ENCODE measurements at regions not wholly inside any gene's neighbourhood (a gene's known extent, or its start where the extent isn't known, plus 50 kb on each side); places are given as distances from the start of the nearest gene placed in this dataset.

DNA sequence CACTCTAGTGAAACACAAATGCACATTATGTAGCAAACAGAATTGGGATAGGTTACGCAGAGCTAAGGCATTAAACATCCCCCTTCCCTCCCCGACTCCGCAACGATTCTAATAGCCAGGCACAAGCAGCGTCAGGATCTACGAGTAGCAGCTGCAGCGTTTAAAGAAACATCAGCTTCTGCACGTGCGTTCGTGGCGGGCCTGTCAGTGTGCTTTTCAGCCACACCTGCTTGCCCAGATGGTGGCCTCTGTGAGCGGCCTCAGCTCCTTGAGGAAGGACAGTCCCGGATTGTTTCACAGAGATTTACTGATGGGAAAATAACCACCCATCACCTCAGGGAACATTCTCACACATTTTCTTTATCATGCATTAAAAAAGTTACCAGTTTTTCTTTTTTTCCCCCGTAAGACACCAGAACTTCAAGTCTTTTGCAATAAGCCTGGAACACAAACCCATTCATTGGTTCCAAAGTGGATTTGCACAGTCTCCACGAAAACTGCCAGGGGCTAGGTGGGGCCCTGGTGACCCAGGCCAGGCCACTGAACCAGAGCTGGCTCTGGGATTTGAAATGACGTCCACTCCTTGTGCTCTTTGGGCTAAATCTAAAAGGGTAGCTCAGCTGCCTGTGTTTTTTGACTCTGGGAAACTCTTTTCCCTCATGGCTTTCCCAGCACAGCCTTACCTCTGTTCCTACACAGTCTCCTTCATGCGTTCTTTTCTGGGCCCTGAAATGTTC, 325.5 kb downstream of the KCNRG start:
- TF ChIP-seq EP300 (IDR thresholded peaks at IDR 0.05): no peak
- Histone ChIP-seq H3K27ac (no peak overlapping the region), H3K9me3 (no peaks in the 10 kb centered on the region), H3K36me3 (no peaks in the 10 kb centered on the region), H3K4me3 (no peak overlapping the region), H3K4me1 (no peaks in the 10 kb centered on the region), H3K27me3 (no peaks in the 10 kb centered on the region)
- 69 to 82% (median 73%) methylated on average over 17 of the region's 17 CpGs for WGBS, 5 donors
- DNase-seq: peak in 1 of 2 donors; percentile 57
- intact Hi-C loops (cut with DNase I; ENCODE audit: low total_unique reads): no loop called here

DNA sequence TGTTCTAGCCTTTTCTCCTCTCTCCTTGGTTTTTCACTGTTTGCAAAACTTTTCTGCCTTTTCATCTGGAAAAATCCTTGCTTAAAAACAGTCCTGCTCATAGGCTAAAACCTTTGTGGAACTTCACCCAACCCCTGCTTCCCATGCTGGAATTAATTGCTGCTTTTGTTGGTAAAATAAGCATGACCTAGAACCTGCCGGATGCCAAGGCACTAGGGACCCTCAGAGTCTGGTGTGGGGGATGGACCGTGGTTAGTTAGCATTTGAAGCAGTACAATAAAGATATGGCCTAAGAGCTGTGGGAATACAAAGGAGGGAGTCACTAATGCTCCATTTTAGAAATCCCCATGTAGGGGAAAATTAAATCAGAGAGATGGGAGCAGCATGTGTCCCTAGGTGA, 326.3 kb downstream of the KCNRG start:
- 91 to 98% (median 97%) methylated on average over 2 of the region's 2 CpGs for WGBS, 5 donors
- intact Hi-C loops (cut with DNase I; ENCODE audit: low total_unique reads): no loop called here
- TF ChIP-seq, protein P1, sequence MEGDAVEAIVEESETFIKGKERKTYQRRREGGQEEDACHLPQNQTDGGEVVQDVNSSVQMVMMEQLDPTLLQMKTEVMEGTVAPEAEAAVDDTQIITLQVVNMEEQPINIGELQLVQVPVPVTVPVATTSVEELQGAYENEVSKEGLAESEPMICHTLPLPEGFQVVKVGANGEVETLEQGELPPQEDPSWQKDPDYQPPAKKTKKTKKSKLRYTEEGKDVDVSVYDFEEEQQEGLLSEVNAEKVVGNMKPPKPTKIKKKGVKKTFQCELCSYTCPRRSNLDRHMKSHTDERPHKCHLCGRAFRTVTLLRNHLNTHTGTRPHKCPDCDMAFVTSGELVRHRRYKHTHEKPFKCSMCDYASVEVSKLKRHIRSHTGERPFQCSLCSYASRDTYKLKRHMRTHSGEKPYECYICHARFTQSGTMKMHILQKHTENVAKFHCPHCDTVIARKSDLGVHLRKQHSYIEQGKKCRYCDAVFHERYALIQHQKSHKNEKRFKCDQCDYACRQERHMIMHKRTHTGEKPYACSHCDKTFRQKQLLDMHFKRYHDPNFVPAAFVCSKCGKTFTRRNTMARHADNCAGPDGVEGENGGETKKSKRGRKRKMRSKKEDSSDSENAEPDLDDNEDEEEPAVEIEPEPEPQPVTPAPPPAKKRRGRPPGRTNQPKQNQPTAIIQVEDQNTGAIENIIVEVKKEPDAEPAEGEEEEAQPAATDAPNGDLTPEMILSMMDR (IDR thresholded peaks at IDR 0.05): no peak
- TF ChIP-seq EP300 (IDR thresholded peaks at IDR 0.05) (no peak), POLR2A (IDR thresholded peaks at IDR 0.05) (no peak), POLR2AphosphoS5 (IDR thresholded peaks at IDR 0.05) (no peak)
- DNase-seq: no peak
- Histone ChIP-seq H3K9me3 (no peaks in the 10 kb centered on the region), H3K27me3 (no peaks in the 10 kb centered on the region), H3K4me3 (no peak overlapping the region), H3K36me3 (no peaks in the 10 kb centered on the region), H3K4me1 (no peaks in the 10 kb centered on the region), H3K27ac (no peak overlapping the region)

DNA sequence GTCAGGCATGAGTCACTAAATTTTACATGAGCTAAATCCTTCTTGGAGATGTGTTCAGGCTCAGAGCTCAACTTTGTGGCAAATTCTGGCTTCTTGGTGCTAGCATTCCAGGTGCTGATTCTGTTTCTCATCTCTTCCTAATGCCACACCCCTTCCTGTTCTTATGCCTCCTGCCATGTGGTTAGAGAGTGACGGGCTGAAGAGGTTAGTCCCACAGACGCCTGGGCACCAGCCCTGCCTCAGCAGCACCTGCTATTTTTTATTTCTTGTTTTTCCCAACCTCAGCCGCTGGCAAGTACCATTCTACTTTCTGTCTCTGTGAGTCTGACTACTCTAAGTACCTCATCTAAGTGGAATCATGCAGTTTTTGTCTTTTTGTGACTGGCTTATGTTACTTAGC, 329.5 kb downstream of the KCNRG start:
- H3K9me3 ChIP-seq: no peaks in the 10 kb centered on the region
- WGBS, 5 donors: 48 to 60% (median 50%) methylated on average over 3 of the region's 3 CpGs
- no peak overlapping the region for H3K4me3 ChIP-seq
- H3K4me1 ChIP-seq: no peaks in the 10 kb centered on the region
- H3K27me3 ChIP-seq: no peaks in the 10 kb centered on the region
- no peak for TF ChIP-seq POLR2A (IDR thresholded peaks at IDR 0.05)
- no peak for TF ChIP-seq POLR2AphosphoS5 (IDR thresholded peaks at IDR 0.05)
- TF ChIP-seq, protein P1 (IDR thresholded peaks at IDR 0.05): no peak
- no peak for TF ChIP-seq EP300 (IDR thresholded peaks at IDR 0.05)
- H3K27ac ChIP-seq: no peak overlapping the region
- H3K36me3 ChIP-seq: no peaks in the 10 kb centered on the region
- DNase-seq: no peak
- intact Hi-C loops (cut with DNase I; ENCODE audit: low total_unique reads): no loop called here

DNA sequence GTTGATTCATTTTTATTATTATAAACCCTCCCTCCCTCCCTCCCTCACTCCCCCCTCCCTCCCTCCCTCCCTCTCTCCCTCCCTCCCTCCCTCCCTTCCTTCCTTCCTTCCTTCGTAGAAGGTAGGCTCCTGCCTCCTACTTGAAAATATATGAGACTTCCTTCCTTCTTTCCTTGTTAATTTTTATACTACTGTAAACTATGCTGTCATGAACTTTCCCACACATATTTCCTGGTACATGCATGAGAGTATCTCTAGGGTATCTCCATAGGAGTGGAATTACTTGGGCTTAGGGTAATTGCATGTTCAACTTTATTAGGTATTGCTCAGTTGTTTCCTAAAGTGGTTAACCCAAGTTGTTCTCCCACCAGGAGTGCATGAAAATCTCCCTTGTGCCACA, 330.6 kb downstream of the KCNRG start:
- Histone ChIP-seq H3K36me3 (no peaks in the 10 kb centered on the region), H3K27me3 (no peaks in the 10 kb centered on the region), H3K9me3 (no peaks in the 10 kb centered on the region), H3K4me3 (no peak overlapping the region), H3K27ac (no peak overlapping the region), H3K4me1 (no peaks in the 10 kb centered on the region)
- no peak for DNase-seq
- TF ChIP-seq POLR2A (IDR thresholded peaks at IDR 0.05): no peak
- no peak for TF ChIP-seq POLR2AphosphoS5 (IDR thresholded peaks at IDR 0.05)
- TF ChIP-seq, protein P1 (IDR thresholded peaks at IDR 0.05): no peak
- 17 to 60% (median 18%) methylated on average over 1 of the region's 1 CpG; no CpG with 5 or more reads in 2 of the 5 donors for WGBS, 5 donors
- intact Hi-C loops (cut with DNase I; ENCODE audit: low total_unique reads): no loop called here

DNA sequence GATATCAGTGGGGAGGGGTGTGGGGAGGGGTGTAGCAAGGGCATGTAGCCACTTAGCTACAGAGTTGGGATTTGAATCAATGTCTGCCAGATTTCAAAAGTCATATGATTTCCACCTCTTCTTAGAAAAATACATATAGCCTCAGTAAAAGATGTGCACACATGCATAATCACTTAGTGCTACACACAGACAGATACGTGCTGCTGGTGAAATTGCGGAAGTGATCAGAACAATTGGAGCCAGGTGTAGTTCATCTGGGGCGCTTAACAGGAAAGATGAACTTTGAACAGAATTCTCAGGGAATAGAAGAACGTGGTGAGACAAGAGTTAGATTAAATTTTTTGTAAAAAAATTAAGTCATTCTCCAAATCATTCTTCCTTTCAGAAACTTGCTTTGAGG, 333.1 kb downstream of the KCNRG start:
- WGBS, 5 donors: 74 to 87% (median 84%) methylated on average over 4 of the region's 4 CpGs
- Histone ChIP-seq H3K4me1 (peaks cover 0 to 1% (median 0%) of the 10 kb centered on the region in 4 donors), H3K9me3 (no peaks in the 10 kb centered on the region), H3K4me3 (no peak overlapping the region), H3K36me3 (no peaks in the 10 kb centered on the region), H3K27me3 (no peaks in the 10 kb centered on the region), H3K27ac (no peak overlapping the region)
- TF ChIP-seq POLR2AphosphoS5 (IDR thresholded peaks at IDR 0.05) (no peak), POLR2A (IDR thresholded peaks at IDR 0.05) (no peak), EP300 (IDR thresholded peaks at IDR 0.05) (no peak)
- TF ChIP-seq, protein P1 (IDR thresholded peaks at IDR 0.05): no peak
- intact Hi-C loops (cut with DNase I; ENCODE audit: low total_unique reads): no loop called here
- DNase-seq: no peak
